Colon (tissue), 2 donors: ENCODE measurements at regions not wholly inside any gene's neighbourhood (a gene's known extent, or its start where the extent isn't known, plus 50 kb on each side); places are given as distances from the start of the nearest gene placed in this dataset.
"Not testable (repeated sequence)": the region's sequence is repeated elsewhere in the genome, so short reads cannot be mapped to it uniquely, and the experiment has no call there.

Source experiments
- FAIRE-seq: peaks from 2 replicates; lab custom pipeline; 2012; peaks lifted over from hg19 to GRCh38; lab: Jason Lieb, UNC
- donor health status: control.
- donor health status: control.

GRCh38 chr9:12997009-12997408 lies 222.2 kb downstream of the LURAP1L start:
- no peak for FAIRE-seq

DNA sequence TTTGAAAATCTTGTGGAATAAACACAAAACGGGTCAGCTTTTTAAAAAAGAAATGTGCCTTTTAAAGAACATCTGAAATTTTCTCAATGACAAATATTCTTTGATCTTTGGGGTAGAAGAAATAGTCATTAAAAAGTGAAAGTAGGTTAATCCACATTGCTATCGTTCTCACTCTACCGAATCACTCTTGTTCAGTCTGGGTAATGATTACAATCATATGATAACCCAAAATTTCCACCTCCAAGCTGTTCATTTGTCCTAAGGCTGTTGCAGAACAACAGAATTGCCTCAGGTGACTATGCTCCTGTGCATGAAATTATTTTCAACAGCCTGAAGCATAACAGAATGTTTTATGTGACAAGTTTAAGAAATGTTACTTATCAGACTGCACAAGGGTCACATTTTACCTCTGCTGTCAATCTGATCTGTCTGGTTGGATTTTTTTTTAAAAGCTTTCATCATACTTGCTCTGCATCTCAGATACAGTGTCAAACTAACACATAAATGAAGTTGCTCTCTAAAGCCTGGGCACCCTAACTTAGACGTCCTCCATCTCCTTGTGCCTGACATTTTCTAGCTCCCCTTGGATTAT lies 227.3 kb downstream of the LURAP1L start:
- FAIRE-seq: no peak

DNA sequence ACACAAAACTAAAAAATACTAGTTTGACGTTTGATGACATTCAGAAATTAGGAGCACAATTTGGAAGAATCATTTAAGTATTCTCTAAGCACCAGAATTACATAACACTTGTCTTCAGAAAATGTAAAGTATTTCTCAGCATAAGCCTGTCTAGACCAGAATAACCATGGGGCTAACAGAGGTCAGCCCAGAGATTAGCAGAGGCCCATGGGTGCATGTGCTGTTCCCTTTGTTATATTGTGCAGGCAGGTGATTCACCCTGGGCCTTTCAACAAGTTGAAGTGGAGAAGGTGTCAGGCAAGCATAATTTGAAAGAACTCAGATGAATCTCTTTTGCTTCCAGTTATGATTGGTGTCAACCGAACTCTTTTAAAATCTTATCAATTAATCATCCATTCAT lies 227.9 kb downstream of the LURAP1L start:
- no peak for FAIRE-seq

DNA sequence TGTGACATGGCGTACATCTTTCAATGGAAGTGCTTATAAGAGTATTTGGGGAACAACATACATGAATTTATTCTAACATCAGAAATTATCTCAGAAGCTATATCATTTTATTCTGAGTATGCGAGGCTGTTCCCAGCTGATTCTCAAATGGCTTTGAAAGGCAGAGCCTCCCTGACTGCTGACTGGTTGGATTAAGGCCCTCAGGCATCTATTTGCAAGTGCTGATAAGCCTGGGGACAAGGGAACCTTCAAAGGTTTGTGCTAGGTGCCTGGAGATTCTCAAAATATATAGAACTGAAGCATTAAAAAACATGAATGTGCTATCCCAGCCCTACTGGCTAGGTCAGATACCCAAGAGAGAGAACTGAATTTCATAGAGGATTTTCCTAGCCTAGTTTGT lies 235.1 kb downstream of the LURAP1L start:
- no peak for FAIRE-seq

GRCh38 chr9:13013991-13014883 lies 239.4 kb downstream of the LURAP1L start:
- FAIRE-seq: no peak

DNA sequence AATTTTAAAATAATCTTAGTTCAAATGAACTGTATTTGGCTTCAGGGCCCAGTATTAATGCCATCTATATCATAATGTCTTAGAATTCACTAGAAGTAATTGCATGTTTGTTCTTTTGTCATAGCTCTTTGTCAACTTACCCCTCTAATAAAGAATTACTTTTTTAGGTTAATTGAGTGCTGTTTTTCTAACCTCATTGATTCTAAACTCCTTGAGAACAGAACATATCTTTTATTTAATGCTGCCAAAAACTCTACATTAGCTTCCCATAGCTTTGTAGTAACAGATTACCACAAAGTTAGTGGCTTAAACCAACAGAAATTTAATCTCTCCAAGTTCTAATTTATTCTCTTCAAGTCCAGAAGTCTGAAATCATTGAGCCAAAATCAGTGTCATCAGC lies 242.4 kb downstream of the LURAP1L start:
- FAIRE-seq: no peak

DNA sequence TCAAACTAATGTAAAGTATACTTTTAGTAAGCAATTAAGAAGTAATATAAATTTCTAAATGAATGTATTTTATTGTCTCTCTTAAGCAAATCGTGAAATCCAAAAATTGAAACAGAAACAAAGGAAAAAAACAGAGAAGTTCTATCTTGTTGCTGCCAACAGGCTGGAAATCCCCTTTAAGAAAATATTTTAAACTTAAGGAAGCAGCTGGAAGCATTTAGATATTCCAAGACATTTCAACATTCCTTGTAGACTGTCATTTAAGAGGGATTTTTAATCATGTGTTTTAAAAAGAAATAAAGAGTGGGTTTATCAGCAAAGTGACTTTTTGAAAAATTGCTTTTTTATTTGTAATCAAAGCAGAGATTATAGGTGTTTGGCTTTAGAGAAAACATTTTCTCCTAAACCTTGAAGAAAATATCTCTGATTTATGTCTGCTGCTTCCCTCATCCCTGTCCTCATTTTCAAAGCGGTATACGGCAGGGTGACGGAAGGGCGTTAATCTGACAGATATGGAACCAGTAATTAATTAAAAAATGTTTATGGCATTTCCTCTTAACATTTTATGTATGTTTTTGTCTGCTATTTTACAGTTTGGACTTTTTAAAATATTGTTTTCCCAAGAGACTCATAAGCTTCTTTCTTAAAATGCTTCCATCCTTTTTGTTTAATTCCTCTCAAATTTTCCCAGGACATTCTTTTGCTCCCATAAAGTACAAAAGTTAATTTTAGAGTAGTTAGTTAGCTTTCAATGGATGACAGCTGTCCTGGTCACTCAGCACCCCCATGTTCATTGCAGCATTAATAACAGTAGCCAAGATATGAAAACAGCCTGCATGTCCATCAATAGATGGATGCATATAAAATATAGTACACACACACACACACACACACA lies 245.6 kb downstream of the LURAP1L start:
- no peak for FAIRE-seq

GRCh38 chr9:13022756-13023155 lies 247.9 kb downstream of the LURAP1L start:
- FAIRE-seq: no peak

- no peak for FAIRE-seq
Measured at GRCh38 chr9:13023498-13023897, 248.7 kb downstream of the LURAP1L start.

- FAIRE-seq: no peak
Measured at GRCh38 chr9:13026956-13027355, 252.1 kb downstream of the LURAP1L start.

- no peak for FAIRE-seq
Measured at GRCh38 chr9:13027879-13028278, 251.6 kb downstream of the MPDZ start.

DNA sequence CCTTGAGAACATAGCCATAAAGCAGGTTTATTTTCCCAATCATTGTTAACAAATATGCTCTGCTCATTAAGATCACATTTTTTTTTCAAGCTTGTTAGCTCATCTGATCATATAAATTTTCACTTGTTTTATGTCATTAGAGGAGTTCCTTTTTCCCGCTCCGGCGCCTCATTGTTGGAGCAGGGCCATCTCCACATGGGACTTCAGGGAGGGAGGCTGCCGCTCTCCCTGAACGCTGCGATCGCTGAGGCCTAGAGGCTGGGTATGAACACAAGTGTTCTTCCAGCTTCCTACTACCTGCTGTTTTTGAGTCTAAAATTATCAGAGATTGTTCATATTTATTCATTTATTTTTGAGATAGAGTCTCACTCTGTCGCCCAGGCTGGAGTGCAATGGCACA lies 246.9 kb downstream of the MPDZ start:
- FAIRE-seq: no peak

GRCh38 chr9:13033959-13034693 lies 245.4 kb downstream of the MPDZ start:
- FAIRE-seq: no peak

DNA sequence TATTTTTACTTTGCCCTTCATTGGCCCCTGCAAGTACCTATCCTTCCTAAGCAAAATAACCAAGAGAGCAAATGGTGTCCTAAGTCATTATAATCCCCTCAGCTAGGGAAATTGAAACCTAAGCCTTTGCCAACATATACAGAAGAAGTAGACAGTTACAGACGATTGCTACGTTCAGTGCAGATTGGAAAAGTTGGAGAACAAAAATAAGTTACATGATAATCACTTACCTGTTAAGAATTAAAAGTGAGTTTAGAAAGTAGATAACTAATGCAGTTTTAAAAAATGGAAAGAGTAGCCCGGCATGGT lies 244.8 kb downstream of the MPDZ start:
- FAIRE-seq: no peak

- no peak for FAIRE-seq
Measured at GRCh38 chr9:13035822-13036221, 243.7 kb downstream of the MPDZ start.

DNA sequence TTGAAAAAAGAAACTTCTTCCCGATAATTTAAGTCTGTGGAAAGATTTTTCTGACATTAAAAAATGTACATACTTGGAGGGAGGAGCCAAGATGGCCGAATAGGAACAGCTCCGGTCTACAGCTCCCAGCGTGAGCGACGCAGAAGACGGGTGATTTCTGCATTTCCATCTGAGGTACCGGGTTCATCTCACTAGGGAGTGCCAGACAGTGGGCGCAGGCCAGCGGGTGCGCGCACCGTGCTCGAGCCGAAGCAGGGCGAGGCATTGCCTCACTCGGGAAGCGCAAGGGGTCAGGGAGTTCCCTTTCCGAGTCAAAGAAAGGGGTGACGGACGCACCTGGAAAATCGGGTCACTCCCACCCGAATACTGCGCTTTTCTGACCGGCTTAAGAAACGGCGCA lies 241.7 kb downstream of the MPDZ start:
- FAIRE-seq: not testable (repeated sequence)

GRCh38 chr9:13047827-13048587 lies 231.5 kb downstream of the MPDZ start:
- FAIRE-seq: no peak

DNA sequence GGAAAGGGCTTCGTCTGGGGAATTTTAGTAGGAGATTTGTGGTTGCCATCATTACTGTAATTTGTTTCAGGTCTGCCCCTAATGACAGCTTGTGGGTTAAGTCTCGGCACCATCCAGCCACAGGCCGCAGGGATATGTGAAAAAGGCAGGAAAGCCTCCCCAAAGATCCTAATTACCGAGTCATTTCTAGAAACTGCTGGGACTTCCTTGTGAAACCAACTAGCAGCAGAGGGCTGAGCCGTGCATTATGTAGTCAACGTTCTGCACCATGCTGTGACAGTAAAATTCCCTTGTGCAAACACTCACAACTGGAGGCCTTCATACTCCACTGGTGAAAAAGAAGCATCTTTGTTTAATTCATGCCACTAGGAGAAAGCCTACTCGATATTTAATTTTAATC lies 230.3 kb downstream of the MPDZ start:
- no peak for FAIRE-seq

- FAIRE-seq: no peak
Measured at GRCh38 chr9:13053504-13053903, 226.0 kb downstream of the MPDZ start.

- no peak for FAIRE-seq
Measured at GRCh38 chr9:13054389-13054788, 225.1 kb downstream of the MPDZ start.
